Astrocyte of the spinal cord (primary cell): ENCODE measurements at regions not wholly inside any gene's neighbourhood (a gene's known extent, or its start where the extent isn't known, plus 50 kb on each side); places are given as distances from the start of the nearest gene placed in this dataset.
"Not testable (repeated sequence)": the region's sequence is repeated elsewhere in the genome, so short reads cannot be mapped to it uniquely, and the experiment has no call there.

ENCODE experiments used
- DNase-seq: peaks from one replicate; pipeline ENCODE4 v3.0.0; 2011; ENCODE audit warnings: low read depth, low spot score
- H3K4me3 ChIP-seq: 2 replicates; pipeline ENCODE4 v1.5.1; 2011; ENCODE audit warnings: low read depth, mild to moderate bottlenecking, low read length, moderate library complexity
- CTCF ChIP-seq: IDR thresholded peaks from 2 replicates; pipeline ENCODE4 v1.5.1; 2012; ENCODE audit warnings: low read depth, mild to moderate bottlenecking, low read length, inconsistent platforms
- in situ Hi-C: cut with HindIII; loops from 2 replicates; pipeline ENCODE4 v1.10.0; 2017; ENCODE audit warnings: low sequenced_read_pairs

GRCh38 chr12:82619644-82620043, 67.1 kb upstream of the TMTC2 start:
- no peak for DNase-seq
- in situ Hi-C loops, result no loop called here
- TF ChIP-seq CTCF, result no peak
- H3K4me3 ChIP-seq, result no peak overlapping the region

GRCh38 chr12:82620917-82621316, 65.8 kb upstream of the TMTC2 start:
- no peak overlapping the region for H3K4me3 ChIP-seq
- no peak for DNase-seq
- in situ Hi-C loops, result no loop called here
- no peak for TF ChIP-seq CTCF

- H3K4me3 ChIP-seq, result no peak overlapping the region
- DNase-seq, result no peak
- in situ Hi-C loops, result no loop called here
- TF ChIP-seq CTCF, result no peak
Observed at GRCh38 chr12:82625523-82625922, 61.2 kb upstream of the TMTC2 start.

GRCh38 chr12:82627799-82628198, 58.9 kb upstream of the TMTC2 start:
- peak; percentile 60 for TF ChIP-seq CTCF
- in situ Hi-C loops, result no loop called here
- H3K4me3 ChIP-seq, result no peak overlapping the region
- DNase-seq, result peak; percentile 33

GRCh38 chr12:82634495-82635258, 52.0 kb upstream of the TMTC2 start:
- in situ Hi-C loops, H3K4me3 ChIP-seq, DNase-seq: not testable (repeated sequence)

GRCh38 chr12:82635263-82635662, 51.4 kb upstream of the TMTC2 start:
- in situ Hi-C loops, result no loop called here
- no peak overlapping the region for H3K4me3 ChIP-seq
- no peak for TF ChIP-seq CTCF
- DNase-seq, result no peak
